ENCODE measurements at regions not wholly inside any gene's neighbourhood (a gene's known extent, or its start where the extent isn't known, plus 50 kb on each side); places are given as distances from the start of the nearest gene placed in this dataset.

GRCh38 chr6:115610696-115611095 is 450.0 kb downstream of the FRK start:
- H3K4me1 ChIP-seq (replicated peaks in 1 of 2; ENCODE audit: control insufficient read depth in 2 of 2, insufficient read depth in 2 of 2, low read length in 2 of 2) = no peaks in the 10 kb centered on the region
- H2AFZ ChIP-seq (ENCODE audit: low read depth, low read length) = no peak overlapping the region
- no peaks in the 10 kb centered on the region for H3K27me3 ChIP-seq (ENCODE audit: control insufficient read depth in 2 of 2, insufficient read depth in 2 of 2, low read length in 2 of 2)
- H3K9me1 ChIP-seq (ENCODE audit: control insufficient read depth, insufficient read depth, low read length) = no peaks in the 10 kb centered on the region
- CTCF ChIA-PET (ENCODE audit: low intra/inter-chr PET ratio) = no interaction called here
- H3K9me3 ChIP-seq (replicated peaks; ENCODE audit: control insufficient read depth, insufficient read depth, low read depth, low read length) = no peaks in the 10 kb centered on the region
- no peaks in the 10 kb centered on the region for H4K20me1 ChIP-seq (replicated peaks; ENCODE audit: control insufficient read depth, insufficient read depth, low read length)
- no peak overlapping the region for H3K4me2 ChIP-seq (ENCODE audit: insufficient read depth, low read length)
- BruUV-seq (replicated peaks) = no TSS peak
- 0% methylated on average over 5 of the region's 5 CpGs for WGBS (ENCODE audit: insufficient coverage, low coverage, missing lambda C conversion rate)
- H3K79me2 ChIP-seq (ENCODE audit: control insufficient read depth, insufficient read depth, low read length) = no peaks in the 10 kb centered on the region
- no peak overlapping the region for H3K9ac ChIP-seq (ENCODE audit: insufficient read depth in 1 of 2, low read depth in 2 of 2, low read length in 2 of 2)
- DNase-seq (ENCODE audit: extremely low read depth in 1 of 4, low spot score in 3 of 4) (no peak), FAIRE-seq (no peak), ATAC-seq (no peak)
- POLR2A ChIA-PET = interaction anchor here (0.6 kb wide), 1 partner anchor 439 kb away, joined by 3 read pairs; no protein-coding TSS in a partner anchor
- H3K36me3 ChIP-seq (ENCODE audit: control insufficient read depth, insufficient read depth, low read length) = no peaks in the 10 kb centered on the region
- H3K27ac ChIP-seq (ENCODE audit: extremely low read depth, low read depth, low read length) = no peak overlapping the region
- intact Hi-C loops (cut with micrococcal nuclease) = no loop called here
- H3K4me3 ChIP-seq = no peak overlapping the region
- in situ Hi-C loops (cut with MboI) = no loop called here
- no peak for TF ChIP-seq PRMT5 (CRISPR knock-in tag; IDR thresholded peaks at IDR 0.05)
- no peak for TF ChIP-seq NONO (IDR thresholded peaks at IDR 0.05; ENCODE audit: low read depth in 2 of 2, low read length in 1 of 2)
- no peak for TF ChIP-seq ZNF277 (CRISPR knock-in tag; IDR thresholded peaks at IDR 0.05; ENCODE audit: borderline replicate concordance)
- no peak for TF ChIP-seq ARID3A (IDR thresholded peaks at IDR 0.05; ENCODE audit: borderline replicate concordance, low read depth, low read length)
- no peak for TF ChIP-seq SMARCA5 (IDR thresholded peaks at IDR 0.05)
- no peak for TF ChIP-seq ZSCAN29 (IDR thresholded peaks at IDR 0.05)
- TF ChIP-seq MTF1 (CRISPR knock-in tag; IDR thresholded peaks at IDR 0.05; ENCODE audit: borderline replicate concordance) = no peak
- no peak for TF ChIP-seq TCF3 (CRISPR knock-in tag; IDR thresholded peaks at IDR 0.05)
- no peak for TF ChIP-seq TFE3 (CRISPR knock-in tag; IDR thresholded peaks at IDR 0.05)
- TF ChIP-seq ZBTB26 (CRISPR knock-in tag; IDR thresholded peaks at IDR 0.05) = no peak
- no peak for TF ChIP-seq FUS (optimal IDR thresholded peaks at IDR 0.05; ENCODE audit: low read depth, low read length)
- no peak for TF ChIP-seq ZNF57 (CRISPR knock-in tag; IDR thresholded peaks at IDR 0.05)
- no peak for TF ChIP-seq MTA1 (IDR thresholded peaks at IDR 0.05; ENCODE audit: borderline replicate concordance)
- TF ChIP-seq KLF6 (CRISPR knock-in tag; IDR thresholded peaks at IDR 0.05; ENCODE audit: borderline replicate concordance) = no peak
- TF ChIP-seq ZFP30 (CRISPR knock-in tag; IDR thresholded peaks at IDR 0.05; ENCODE audit: borderline replicate concordance) = no peak
- TF ChIP-seq NEUROD1 (IDR thresholded peaks at IDR 0.05; ENCODE audit: borderline replicate concordance, low read depth, low read length, partially characterized antibody) = no peak
- TF ChIP-seq U2AF1 (optimal IDR thresholded peaks at IDR 0.05; ENCODE audit: low read depth, low read length) = no peak

All from K562 (cell line).